ENCODE measurements at regions not wholly inside any gene's neighbourhood (a gene's known extent, or its start where the extent isn't known, plus 50 kb on each side); places are given as distances from the start of the nearest gene placed in this dataset.

- H3K36me3 Mint-ChIP-seq, result no peaks in the 10 kb centered on the region
- POLR2A ChIA-PET (ENCODE audit: partially characterized antibody), result no interaction called here
- no peak for DNase-seq
- no peaks in the 10 kb centered on the region for H3K4me1 Mint-ChIP-seq
- no peak overlapping the region for H3K27ac Mint-ChIP-seq
- H3K27ac ChIP-seq (ENCODE audit: low read depth, low read length), result no peak overlapping the region
- intact Hi-C loops (cut with micrococcal nuclease), result no loop called here
- H3K27me3 Mint-ChIP-seq, result no peaks in the 10 kb centered on the region
- no peak overlapping the region for H3K4me3 ChIP-seq (ENCODE audit: low read length in 2 of 2)
- H3K36me3 ChIP-seq (ENCODE audit: insufficient read depth, low read length), result no peaks in the 10 kb centered on the region
- H3K9me3 Mint-ChIP-seq, result peaks cover 0 to 1% (median 0%) of the 10 kb centered on the region in 8 donors
- H3K27me3 ChIP-seq (ENCODE audit: insufficient read depth, low read length), result no peaks in the 10 kb centered on the region
- H3K4me3 Mint-ChIP-seq, result no peak overlapping the region
- CTCF ChIA-PET (ENCODE audit: partially characterized antibody), result no interaction called here
- H3K4me1 ChIP-seq (ENCODE audit: insufficient read depth, low read length), result no peaks in the 10 kb centered on the region
- no peaks in the 10 kb centered on the region for H3K9me3 ChIP-seq (ENCODE audit: control insufficient read depth in 1 of 2, low read length in 2 of 2)
Measured at GRCh38 chr12:91404441-91404840, 221.8 kb upstream of the DCN start.

- no peaks in the 10 kb centered on the region for H3K36me3 Mint-ChIP-seq
- H3K4me1 Mint-ChIP-seq, result no peaks in the 10 kb centered on the region
- no peaks in the 10 kb centered on the region for H3K36me3 ChIP-seq (ENCODE audit: insufficient read depth, low read length)
- CTCF ChIA-PET (ENCODE audit: partially characterized antibody), result interaction anchor here (1.0 kb wide), 1 partner anchor 19 kb away, joined by 3 read pairs; no protein-coding TSS in a partner anchor
- no peaks in the 10 kb centered on the region for H3K27me3 ChIP-seq (ENCODE audit: insufficient read depth, low read length)
- no peaks in the 10 kb centered on the region for H3K9me3 ChIP-seq (ENCODE audit: control insufficient read depth in 1 of 2, low read length in 2 of 2)
- H3K27ac Mint-ChIP-seq, result no peak overlapping the region
- no peak overlapping the region for H3K27ac ChIP-seq (ENCODE audit: low read depth, low read length)
- POLR2A ChIA-PET (ENCODE audit: partially characterized antibody), result no interaction called here
- intact Hi-C loops (cut with micrococcal nuclease), result no loop called here
- H3K4me3 Mint-ChIP-seq, result no peak overlapping the region
- DNase-seq, result no peak
- H3K27me3 Mint-ChIP-seq, result no peaks in the 10 kb centered on the region
- H3K4me1 ChIP-seq (ENCODE audit: insufficient read depth, low read length), result no peaks in the 10 kb centered on the region
- peaks cover 0 to 1% (median 0%) of the 10 kb centered on the region in 8 donors for H3K9me3 Mint-ChIP-seq
- H3K4me3 ChIP-seq (ENCODE audit: low read length in 2 of 2), result no peak overlapping the region
Measured at GRCh38 chr12:91401190-91401589, 218.6 kb upstream of the DCN start.

GRCh38 chr12:91400271-91400670 is 217.7 kb upstream of the DCN start:
- H3K9me3 ChIP-seq (ENCODE audit: control insufficient read depth in 1 of 2, low read length in 2 of 2), result no peaks in the 10 kb centered on the region
- no peak for DNase-seq
- Mint-ChIP-seq H3K27me3 (no peaks in the 10 kb centered on the region), H3K9me3 (peaks cover 0 to under 1% (median 0%) of the 10 kb centered on the region in 8 donors), H3K36me3 (no peaks in the 10 kb centered on the region), H3K4me1 (no peaks in the 10 kb centered on the region), H3K4me3 (no peak overlapping the region), H3K27ac (no peak overlapping the region)
- ChIA-PET POLR2A (ENCODE audit: partially characterized antibody) (no interaction called here), CTCF (ENCODE audit: partially characterized antibody) (interaction anchor here (2.8 kb wide), 1 partner anchor 18 kb away, joined by 12 read pairs; no protein-coding TSS in a partner anchor)
- no peaks in the 10 kb centered on the region for H3K36me3 ChIP-seq (ENCODE audit: insufficient read depth, low read length)
- H3K4me3 ChIP-seq (ENCODE audit: low read length in 2 of 2), result no peak overlapping the region
- intact Hi-C loops (cut with micrococcal nuclease), result no loop called here
- H3K27me3 ChIP-seq (ENCODE audit: insufficient read depth, low read length), result no peaks in the 10 kb centered on the region
- no peaks in the 10 kb centered on the region for H3K4me1 ChIP-seq (ENCODE audit: insufficient read depth, low read length)
- H3K27ac ChIP-seq (ENCODE audit: low read depth, low read length), result no peak overlapping the region

GRCh38 chr12:91397866-91398532 is 215.4 kb upstream of the DCN start:
- H3K27me3 ChIP-seq (ENCODE audit: insufficient read depth, low read length), result no peaks in the 10 kb centered on the region
- Mint-ChIP-seq H3K27me3 (no peaks in the 10 kb centered on the region), H3K36me3 (no peaks in the 10 kb centered on the region), H3K27ac (no peak overlapping the region), H3K4me3 (no peak overlapping the region), H3K9me3 (peaks cover 0 to 5% (median 0%) of the 10 kb centered on the region in 8 donors), H3K4me1 (no peaks in the 10 kb centered on the region)
- no peak overlapping the region for H3K27ac ChIP-seq (ENCODE audit: low read depth, low read length)
- no peaks in the 10 kb centered on the region for H3K4me1 ChIP-seq (ENCODE audit: insufficient read depth, low read length)
- no peaks in the 10 kb centered on the region for H3K36me3 ChIP-seq (ENCODE audit: insufficient read depth, low read length)
- DNase-seq, result no peak
- H3K4me3 ChIP-seq (ENCODE audit: low read length in 2 of 2), result no peak overlapping the region
- CTCF ChIA-PET (ENCODE audit: partially characterized antibody), result interaction anchor here (2.8 kb wide), 1 partner anchor 16 kb away, joined by 12 read pairs; no protein-coding TSS in a partner anchor
- POLR2A ChIA-PET (ENCODE audit: partially characterized antibody), result no interaction called here
- no peaks in the 10 kb centered on the region for H3K9me3 ChIP-seq (ENCODE audit: control insufficient read depth in 1 of 2, low read length in 2 of 2)
- intact Hi-C loops (cut with micrococcal nuclease), result no loop called here

GRCh38 chr12:91396293-91396692 is 213.7 kb upstream of the DCN start:
- Histone ChIP-seq H3K4me1 (ENCODE audit: insufficient read depth, low read length) (no peaks in the 10 kb centered on the region), H3K27me3 (ENCODE audit: insufficient read depth, low read length) (no peaks in the 10 kb centered on the region), H3K9me3 (ENCODE audit: control insufficient read depth in 1 of 2, low read length in 2 of 2) (no peaks in the 10 kb centered on the region), H3K36me3 (ENCODE audit: insufficient read depth, low read length) (no peaks in the 10 kb centered on the region), H3K27ac (ENCODE audit: low read depth, low read length) (no peak overlapping the region), H3K4me3 (ENCODE audit: low read length in 2 of 2) (no peak overlapping the region)
- DNase-seq, result no peak
- peaks cover 0 to 11% (median 1%) of the 10 kb centered on the region in 8 donors for H3K9me3 Mint-ChIP-seq
- H3K36me3 Mint-ChIP-seq, result peaks cover 0 to 3% of the 10 kb centered on the region in 2 donors
- ChIA-PET CTCF (ENCODE audit: partially characterized antibody) (interaction anchor here (0.8 kb wide), 1 partner anchor 14 kb away, joined by 3 read pairs; no protein-coding TSS in a partner anchor), POLR2A (ENCODE audit: partially characterized antibody) (no interaction called here)
- no peak overlapping the region for H3K4me3 Mint-ChIP-seq
- no peaks in the 10 kb centered on the region for H3K27me3 Mint-ChIP-seq
- no peak overlapping the region for H3K27ac Mint-ChIP-seq
- intact Hi-C loops (cut with micrococcal nuclease), result no loop called here
- no peaks in the 10 kb centered on the region for H3K4me1 Mint-ChIP-seq

- Mint-ChIP-seq H3K4me1 (no peaks in the 10 kb centered on the region), H3K9me3 (peaks cover 0 to 11% (median 2%) of the 10 kb centered on the region in 8 donors), H3K27me3 (no peaks in the 10 kb centered on the region), H3K27ac (no peak overlapping the region), H3K36me3 (peaks cover 0 to 3% of the 10 kb centered on the region in 2 donors), H3K4me3 (no peak overlapping the region)
- ChIA-PET CTCF (ENCODE audit: partially characterized antibody) (no interaction called here), POLR2A (ENCODE audit: partially characterized antibody) (no interaction called here)
- Histone ChIP-seq H3K9me3 (ENCODE audit: control insufficient read depth in 1 of 2, low read length in 2 of 2) (no peaks in the 10 kb centered on the region), H3K27me3 (ENCODE audit: insufficient read depth, low read length) (no peaks in the 10 kb centered on the region), H3K4me1 (ENCODE audit: insufficient read depth, low read length) (no peaks in the 10 kb centered on the region), H3K4me3 (ENCODE audit: low read length in 2 of 2) (no peak overlapping the region), H3K36me3 (ENCODE audit: insufficient read depth, low read length) (no peaks in the 10 kb centered on the region), H3K27ac (ENCODE audit: low read depth, low read length) (no peak overlapping the region)
- DNase-seq, result no peak
- intact Hi-C loops (cut with micrococcal nuclease), result no loop called here
Measured at GRCh38 chr12:91395628-91396135, 213.1 kb upstream of the DCN start.

- no peak overlapping the region for H3K4me3 Mint-ChIP-seq
- H3K36me3 Mint-ChIP-seq, result peaks cover 0 to 3% of the 10 kb centered on the region in 2 donors
- H3K4me1 ChIP-seq (ENCODE audit: insufficient read depth, low read length), result no peaks in the 10 kb centered on the region
- CTCF ChIA-PET (ENCODE audit: partially characterized antibody), result interaction anchor here (2.4 kb wide), 1 partner anchor 13 kb away, joined by 9 read pairs; no protein-coding TSS in a partner anchor
- no peaks in the 10 kb centered on the region for H3K4me1 Mint-ChIP-seq
- POLR2A ChIA-PET (ENCODE audit: partially characterized antibody), result no interaction called here
- no peak overlapping the region for H3K27ac Mint-ChIP-seq
- no peaks in the 10 kb centered on the region for H3K27me3 ChIP-seq (ENCODE audit: insufficient read depth, low read length)
- no peak for DNase-seq
- intact Hi-C loops (cut with micrococcal nuclease), result no loop called here
- H3K4me3 ChIP-seq (ENCODE audit: low read length in 2 of 2), result no peak overlapping the region
- no peak overlapping the region for H3K27ac ChIP-seq (ENCODE audit: low read depth, low read length)
- H3K27me3 Mint-ChIP-seq, result no peaks in the 10 kb centered on the region
- no peaks in the 10 kb centered on the region for H3K36me3 ChIP-seq (ENCODE audit: insufficient read depth, low read length)
- peaks cover 0 to 11% (median 3%) of the 10 kb centered on the region in 8 donors for H3K9me3 Mint-ChIP-seq
- no peaks in the 10 kb centered on the region for H3K9me3 ChIP-seq (ENCODE audit: control insufficient read depth in 1 of 2, low read length in 2 of 2)
Measured at GRCh38 chr12:91394903-91395302, 212.3 kb upstream of the DCN start.

All from CD4-positive, alpha-beta memory T cell (primary cell).